ENCODE measurements at regions not wholly inside any gene's neighbourhood (a gene's known extent, or its start where the extent isn't known, plus 50 kb on each side); places are given as distances from the start of the nearest gene placed in this dataset.

- no peak for TF ChIP-seq POLR2AphosphoS5 (IDR thresholded peaks at IDR 0.05; ENCODE audit: low read depth)
- TF ChIP-seq, protein P1, sequence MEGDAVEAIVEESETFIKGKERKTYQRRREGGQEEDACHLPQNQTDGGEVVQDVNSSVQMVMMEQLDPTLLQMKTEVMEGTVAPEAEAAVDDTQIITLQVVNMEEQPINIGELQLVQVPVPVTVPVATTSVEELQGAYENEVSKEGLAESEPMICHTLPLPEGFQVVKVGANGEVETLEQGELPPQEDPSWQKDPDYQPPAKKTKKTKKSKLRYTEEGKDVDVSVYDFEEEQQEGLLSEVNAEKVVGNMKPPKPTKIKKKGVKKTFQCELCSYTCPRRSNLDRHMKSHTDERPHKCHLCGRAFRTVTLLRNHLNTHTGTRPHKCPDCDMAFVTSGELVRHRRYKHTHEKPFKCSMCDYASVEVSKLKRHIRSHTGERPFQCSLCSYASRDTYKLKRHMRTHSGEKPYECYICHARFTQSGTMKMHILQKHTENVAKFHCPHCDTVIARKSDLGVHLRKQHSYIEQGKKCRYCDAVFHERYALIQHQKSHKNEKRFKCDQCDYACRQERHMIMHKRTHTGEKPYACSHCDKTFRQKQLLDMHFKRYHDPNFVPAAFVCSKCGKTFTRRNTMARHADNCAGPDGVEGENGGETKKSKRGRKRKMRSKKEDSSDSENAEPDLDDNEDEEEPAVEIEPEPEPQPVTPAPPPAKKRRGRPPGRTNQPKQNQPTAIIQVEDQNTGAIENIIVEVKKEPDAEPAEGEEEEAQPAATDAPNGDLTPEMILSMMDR (IDR thresholded peaks at IDR 0.05; ENCODE audit: insufficient read depth, low read length): no peak
Measured at GRCh38 chr1:98278055-98278454, 357.2 kb upstream of the DPYD start.
